ENCODE measurements at regions not wholly inside any gene's neighbourhood (a gene's known extent, or its start where the extent isn't known, plus 50 kb on each side); places are given as distances from the start of the nearest gene placed in this dataset.
"Not testable (repeated sequence)": the region's sequence is repeated elsewhere in the genome, so short reads cannot be mapped to it uniquely, and the experiment has no call there.

DNA sequence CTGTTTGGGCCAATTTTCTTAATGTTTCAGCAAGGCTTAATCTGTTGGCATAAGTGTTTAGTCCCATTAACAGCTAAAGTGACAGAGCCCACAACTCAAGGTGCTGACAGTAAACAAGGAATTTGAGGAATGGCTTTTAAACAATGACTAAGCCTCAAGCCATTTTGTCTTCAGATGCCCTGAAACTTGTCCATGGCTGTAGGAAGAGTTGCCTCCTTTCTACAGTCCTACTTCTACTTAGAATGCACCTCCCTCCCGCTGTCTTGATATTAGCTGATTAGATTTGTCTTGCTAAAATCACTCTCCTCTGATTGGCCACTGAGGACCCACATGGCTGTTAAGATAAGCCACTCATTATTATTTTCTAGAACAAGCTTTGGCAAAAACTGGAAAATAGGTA, 188.4 kb upstream of the OTX2 start:
- Histone ChIP-seq H3K9me3 (no peaks in the 10 kb centered on the region), H3K4me1 (ENCODE audit: control insufficient read depth in 1 of 2, insufficient read depth in 1 of 2, low read depth in 1 of 2, low read length in 1 of 2) (no peaks in the 10 kb centered on the region), H3K27ac (no peak overlapping the region), H3K27me3 (no peaks in the 10 kb centered on the region), H3K36me3 (no peaks in the 10 kb centered on the region), H3K4me3 (ENCODE audit: low read depth in 1 of 2, low read length in 1 of 2) (no peak overlapping the region)
- TF ChIP-seq, protein P1, sequence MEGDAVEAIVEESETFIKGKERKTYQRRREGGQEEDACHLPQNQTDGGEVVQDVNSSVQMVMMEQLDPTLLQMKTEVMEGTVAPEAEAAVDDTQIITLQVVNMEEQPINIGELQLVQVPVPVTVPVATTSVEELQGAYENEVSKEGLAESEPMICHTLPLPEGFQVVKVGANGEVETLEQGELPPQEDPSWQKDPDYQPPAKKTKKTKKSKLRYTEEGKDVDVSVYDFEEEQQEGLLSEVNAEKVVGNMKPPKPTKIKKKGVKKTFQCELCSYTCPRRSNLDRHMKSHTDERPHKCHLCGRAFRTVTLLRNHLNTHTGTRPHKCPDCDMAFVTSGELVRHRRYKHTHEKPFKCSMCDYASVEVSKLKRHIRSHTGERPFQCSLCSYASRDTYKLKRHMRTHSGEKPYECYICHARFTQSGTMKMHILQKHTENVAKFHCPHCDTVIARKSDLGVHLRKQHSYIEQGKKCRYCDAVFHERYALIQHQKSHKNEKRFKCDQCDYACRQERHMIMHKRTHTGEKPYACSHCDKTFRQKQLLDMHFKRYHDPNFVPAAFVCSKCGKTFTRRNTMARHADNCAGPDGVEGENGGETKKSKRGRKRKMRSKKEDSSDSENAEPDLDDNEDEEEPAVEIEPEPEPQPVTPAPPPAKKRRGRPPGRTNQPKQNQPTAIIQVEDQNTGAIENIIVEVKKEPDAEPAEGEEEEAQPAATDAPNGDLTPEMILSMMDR (IDR thresholded peaks at IDR 0.05): no peak

DNA sequence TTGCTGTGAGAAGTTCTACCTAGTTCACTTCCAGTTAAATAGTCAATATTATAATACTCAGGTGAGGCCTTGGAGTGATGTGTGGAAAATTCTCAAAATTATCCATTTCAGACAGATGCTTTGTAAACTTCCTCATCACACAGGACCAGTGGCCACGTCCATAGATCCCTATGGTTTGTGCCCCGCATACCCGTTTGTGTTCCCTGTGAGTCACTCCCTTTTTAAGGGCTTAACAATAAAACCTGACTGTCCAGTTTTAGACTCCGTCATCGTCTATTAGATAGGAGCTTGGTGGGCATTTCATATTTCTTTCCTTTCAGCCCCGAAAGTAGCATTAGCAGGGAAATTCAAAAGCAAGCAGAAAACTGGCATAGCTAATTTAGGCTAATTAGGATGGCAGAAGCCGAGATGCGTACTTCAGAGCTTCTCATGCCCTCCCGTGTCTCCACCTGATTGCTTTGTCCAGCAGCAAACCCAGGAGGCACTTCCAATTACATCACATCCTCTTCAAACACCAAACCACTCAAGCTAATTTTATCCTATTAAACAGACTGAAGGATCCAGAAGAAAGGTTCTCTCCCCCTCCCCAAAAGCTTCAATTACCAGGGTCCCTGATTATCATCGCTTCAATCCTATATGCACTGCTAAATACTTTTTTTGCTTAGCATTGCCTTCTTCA, 186.6 kb upstream of the OTX2 start:
- no peaks in the 10 kb centered on the region for H3K36me3 ChIP-seq
- H3K27me3 ChIP-seq: no peaks in the 10 kb centered on the region
- no peak overlapping the region for H3K4me3 ChIP-seq (ENCODE audit: low read depth in 1 of 2, low read length in 1 of 2)
- no peaks in the 10 kb centered on the region for H3K9me3 ChIP-seq
- no peaks in the 10 kb centered on the region for H3K4me1 ChIP-seq (ENCODE audit: control insufficient read depth in 1 of 2, insufficient read depth in 1 of 2, low read depth in 1 of 2, low read length in 1 of 2)
- TF ChIP-seq, protein P1 (IDR thresholded peaks at IDR 0.05): no peak
- no peak overlapping the region for H3K27ac ChIP-seq

DNA sequence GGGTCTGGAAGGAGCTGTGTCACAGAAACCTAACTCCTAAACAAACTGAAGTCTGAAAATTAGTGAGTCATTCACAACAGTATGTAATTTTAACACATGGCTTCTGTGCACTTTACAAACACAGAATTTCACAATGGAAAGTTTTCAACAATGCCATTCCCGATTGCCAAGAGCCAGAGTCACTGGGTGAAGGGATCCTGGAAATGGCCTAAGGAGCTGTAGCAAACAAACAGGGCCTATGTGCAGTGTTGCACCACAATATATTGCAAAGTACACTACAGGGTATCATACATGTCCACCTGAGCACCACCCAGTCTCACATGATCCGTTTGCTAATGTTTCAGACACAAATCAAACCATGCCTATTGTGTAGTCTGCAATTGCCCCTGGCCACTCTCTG, 184.7 kb upstream of the OTX2 start:
- no peak overlapping the region for H3K27ac ChIP-seq
- no peaks in the 10 kb centered on the region for H3K36me3 ChIP-seq
- H3K4me1 ChIP-seq (ENCODE audit: control insufficient read depth in 1 of 2, insufficient read depth in 1 of 2, low read depth in 1 of 2, low read length in 1 of 2): no peaks in the 10 kb centered on the region
- H3K4me3 ChIP-seq (ENCODE audit: low read depth in 1 of 2, low read length in 1 of 2): no peak overlapping the region
- no peaks in the 10 kb centered on the region for H3K9me3 ChIP-seq
- no peaks in the 10 kb centered on the region for H3K27me3 ChIP-seq
- TF ChIP-seq, protein P1 (IDR thresholded peaks at IDR 0.05): no peak

DNA sequence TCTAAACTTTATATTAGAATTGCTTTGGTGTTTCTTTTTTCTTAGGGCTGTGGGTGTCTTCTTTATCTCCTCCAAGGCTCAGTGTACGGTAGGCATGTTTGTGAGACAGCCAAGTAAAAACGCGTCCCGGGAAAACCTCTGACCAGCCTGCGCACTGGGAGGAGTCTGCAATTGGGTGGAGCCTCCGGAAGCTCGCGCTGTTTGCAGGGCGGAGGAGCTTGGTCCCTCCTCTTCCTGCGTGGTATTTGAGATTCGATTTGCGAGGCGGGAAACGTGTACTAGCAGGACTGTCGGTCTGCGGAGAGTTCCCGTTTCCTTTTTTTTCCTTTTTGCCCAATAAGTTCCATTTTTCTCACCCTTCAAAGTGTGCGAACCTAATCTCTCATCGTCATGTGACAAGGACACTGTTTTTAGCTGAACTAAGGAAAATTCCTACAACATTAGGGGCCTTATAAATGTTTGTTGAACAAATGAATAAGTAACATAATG, 182.1 kb upstream of the OTX2 start:
- Histone ChIP-seq H3K27me3 (no peaks in the 10 kb centered on the region), H3K27ac (no peak overlapping the region), H3K4me1 (ENCODE audit: control insufficient read depth in 1 of 2, insufficient read depth in 1 of 2, low read depth in 1 of 2, low read length in 1 of 2) (no peaks in the 10 kb centered on the region), H3K9me3 (no peaks in the 10 kb centered on the region), H3K36me3 (no peaks in the 10 kb centered on the region), H3K4me3 (ENCODE audit: low read depth in 1 of 2, low read length in 1 of 2) (no peak overlapping the region)
- TF ChIP-seq, protein P1 (IDR thresholded peaks at IDR 0.05): no peak

DNA sequence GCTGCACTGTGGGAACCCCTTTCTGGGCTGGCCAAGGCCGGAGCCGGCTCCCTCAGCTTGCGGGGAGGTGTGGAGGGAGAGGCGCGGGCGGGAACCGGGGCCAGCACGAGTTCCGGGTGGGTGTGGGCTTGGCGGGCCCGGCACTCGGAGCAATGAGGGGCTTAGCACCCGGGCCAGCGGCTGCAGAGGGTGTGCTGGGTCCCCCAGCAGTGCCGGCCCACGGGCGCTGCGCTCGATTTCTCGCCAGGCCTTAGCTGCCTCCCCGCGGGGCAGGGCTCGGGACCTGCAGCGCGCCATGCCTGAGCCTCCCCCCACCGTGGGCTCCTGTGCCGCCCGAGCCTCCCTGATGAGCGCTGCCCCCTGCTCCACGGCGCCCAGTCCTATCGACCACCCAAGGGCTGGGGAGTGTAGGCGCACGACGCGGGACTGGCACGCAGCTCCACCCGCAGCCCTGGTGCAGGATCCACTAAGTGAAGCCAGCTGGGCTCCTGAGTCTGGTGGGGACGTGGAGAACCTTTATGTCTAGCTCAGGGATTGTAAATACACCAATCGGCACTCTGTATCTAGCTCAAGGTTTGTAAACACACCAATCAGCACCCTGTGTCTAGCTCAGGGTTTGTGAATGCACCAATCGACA, 180.8 kb upstream of the OTX2 start:
- not testable (repeated sequence) for H3K4me1 ChIP-seq (ENCODE audit: control insufficient read depth in 1 of 2, insufficient read depth in 1 of 2, low read depth in 1 of 2, low read length in 1 of 2); H3K4me3 ChIP-seq (ENCODE audit: low read depth in 1 of 2, low read length in 1 of 2); H3K9me3 ChIP-seq; H3K36me3 ChIP-seq; H3K27me3 ChIP-seq; H3K27ac ChIP-seq

DNA sequence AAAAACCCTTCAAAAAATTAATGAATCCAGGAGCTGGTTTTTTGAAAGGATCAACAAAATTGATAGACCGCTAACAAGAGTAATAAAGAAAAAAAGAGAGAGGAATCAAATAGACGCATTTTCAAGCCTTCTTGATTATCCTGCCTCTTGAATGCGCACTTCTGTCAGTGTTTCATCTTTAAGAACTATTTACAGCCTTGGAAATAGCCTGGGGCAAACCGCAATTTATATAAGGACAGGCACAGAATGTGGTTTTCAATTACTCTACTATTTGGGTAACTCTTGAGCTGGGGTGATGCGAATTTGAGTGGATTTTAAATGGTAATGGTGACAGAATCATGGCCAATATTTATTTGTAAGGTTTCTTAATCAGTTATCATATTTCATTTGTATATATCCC, 179.1 kb upstream of the OTX2 start:
- Histone ChIP-seq H3K9me3 (no peaks in the 10 kb centered on the region), H3K4me3 (ENCODE audit: low read depth in 1 of 2, low read length in 1 of 2) (no peak overlapping the region), H3K27ac (no peak overlapping the region), H3K4me1 (ENCODE audit: control insufficient read depth in 1 of 2, insufficient read depth in 1 of 2, low read depth in 1 of 2, low read length in 1 of 2) (no peaks in the 10 kb centered on the region), H3K36me3 (no peaks in the 10 kb centered on the region), H3K27me3 (no peaks in the 10 kb centered on the region)
- TF ChIP-seq, protein P1 (IDR thresholded peaks at IDR 0.05): no peak

Data from neutrophil (primary cell).